NT2/D1 (cell line): ENCODE measurements at regions not wholly inside any gene's neighbourhood (a gene's known extent, or its start where the extent isn't known, plus 50 kb on each side); places are given as distances from the start of the nearest gene placed in this dataset.

ENCODE experiments used
- SUZ12 ChIP-seq: IDR thresholded peaks from 2 replicates; pipeline ENCODE4 v1.6.1; 2011; ENCODE audit not compliant: insufficient read length, insufficient read depth; ENCODE audit errors: extremely low read depth
- YY1 ChIP-seq: IDR thresholded peaks from 2 replicates; pipeline ENCODE4 v1.6.1; 2011; ENCODE audit not compliant: insufficient read length, insufficient read depth

GRCh38 chrX:903116-903515, 272.5 kb downstream of the SHOX start:
- TF ChIP-seq YY1 = no peak
- no peak for TF ChIP-seq SUZ12
